GM21528 (cell line): ENCODE measurements at regions not wholly inside any gene's neighbourhood (a gene's known extent, or its start where the extent isn't known, plus 50 kb on each side); places are given as distances from the start of the nearest gene placed in this dataset.

Experiments used
- ATAC-seq: cut with Tn5 transposase; IDR thresholded peaks from one replicate; pipeline ENCODE4 v1.9.1; 2021; ENCODE audit warnings: mild to moderate bottlenecking, moderate library complexity; ENCODE audit not compliant: unreplicated experiment, low FRiP score

DNA sequence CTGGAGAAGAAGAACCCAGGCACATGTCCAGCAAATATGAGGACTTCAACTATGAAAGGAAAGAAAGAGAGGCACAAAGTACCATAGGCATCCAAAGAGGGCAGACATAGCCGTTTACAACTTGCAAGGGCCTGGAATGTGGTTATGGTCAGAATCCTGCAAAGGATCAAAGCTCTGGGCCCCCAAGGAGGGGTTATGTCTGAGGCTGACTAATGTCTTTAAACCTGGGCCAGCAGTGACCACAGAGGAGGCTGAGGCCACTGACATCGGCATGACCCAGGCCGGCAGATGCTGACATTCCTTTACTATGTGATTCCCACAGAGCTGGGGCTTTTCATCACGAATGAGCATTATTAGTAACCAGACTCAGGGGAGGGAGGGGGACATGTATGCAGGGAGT lies 861.1 kb downstream of the DHX35 start:
- no peak for ATAC-seq

DNA sequence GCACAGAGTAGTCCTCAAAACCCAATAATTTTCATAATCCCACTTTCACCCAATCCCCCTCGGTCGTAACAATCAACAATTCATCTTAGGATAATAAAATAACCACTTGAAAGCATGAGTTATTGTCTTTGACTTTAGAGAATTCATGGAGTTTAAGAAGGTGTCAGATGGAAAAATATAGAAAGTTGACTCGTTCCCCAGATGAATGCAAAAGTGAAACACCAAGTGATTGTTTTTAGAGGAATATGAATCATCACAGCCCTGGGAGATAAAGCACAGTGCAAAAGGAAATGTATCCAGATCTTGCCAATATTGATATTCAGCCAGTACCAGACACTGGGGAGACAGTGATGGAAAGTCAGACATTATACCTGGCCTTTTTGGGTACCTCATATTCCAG lies 860.5 kb downstream of the DHX35 start:
- no peak for ATAC-seq

DNA sequence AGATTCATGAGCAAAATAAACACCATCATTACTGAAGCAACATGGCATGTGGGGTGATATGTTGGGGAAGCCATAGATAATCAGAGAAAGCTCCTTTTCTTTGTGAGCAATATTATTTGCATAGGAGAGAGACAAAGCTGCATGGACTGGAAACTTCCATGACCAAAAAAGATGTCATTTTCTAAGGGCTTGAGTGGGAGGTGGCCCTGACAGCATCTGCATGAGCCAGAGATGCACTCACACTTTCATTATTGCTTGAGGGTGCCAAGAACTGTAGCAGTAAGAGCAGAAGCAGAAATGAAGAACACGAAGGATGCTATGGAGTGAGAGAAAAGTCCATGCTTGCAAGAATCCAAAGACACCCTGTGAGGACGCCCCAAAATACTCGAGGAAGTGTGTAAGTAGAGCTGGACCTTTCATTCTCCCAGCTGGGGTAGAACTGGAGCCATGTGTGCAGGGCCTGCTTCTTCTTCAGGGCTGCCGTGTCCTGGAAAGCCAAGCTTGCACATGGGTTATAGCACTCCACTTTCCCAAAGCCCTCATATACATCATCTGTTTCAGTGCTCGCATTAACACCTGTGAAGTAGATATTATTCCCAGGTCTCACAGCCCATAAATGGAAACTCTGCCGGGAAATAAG lies 851.2 kb downstream of the DHX35 start:
- ATAC-seq, result no peak

DNA sequence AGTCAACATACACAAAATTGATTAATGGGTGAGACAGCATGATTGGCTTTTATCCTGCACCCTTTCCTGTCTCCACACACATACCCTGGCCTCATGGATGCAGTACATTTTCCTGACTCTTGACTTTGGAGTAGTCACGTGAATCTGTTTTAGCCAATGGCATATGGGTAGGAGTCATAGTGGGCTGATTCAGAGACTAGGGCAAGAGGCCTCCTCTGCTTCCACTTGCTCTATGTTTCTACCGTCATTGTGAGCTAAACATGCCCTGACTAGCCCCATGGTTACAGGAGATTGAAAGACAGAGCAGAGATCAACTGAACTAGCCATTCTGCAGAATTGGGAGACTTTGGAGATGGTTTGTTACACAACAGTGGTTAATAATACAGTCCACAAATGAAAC lies 850.0 kb downstream of the DHX35 start:
- ATAC-seq, result no peak

DNA sequence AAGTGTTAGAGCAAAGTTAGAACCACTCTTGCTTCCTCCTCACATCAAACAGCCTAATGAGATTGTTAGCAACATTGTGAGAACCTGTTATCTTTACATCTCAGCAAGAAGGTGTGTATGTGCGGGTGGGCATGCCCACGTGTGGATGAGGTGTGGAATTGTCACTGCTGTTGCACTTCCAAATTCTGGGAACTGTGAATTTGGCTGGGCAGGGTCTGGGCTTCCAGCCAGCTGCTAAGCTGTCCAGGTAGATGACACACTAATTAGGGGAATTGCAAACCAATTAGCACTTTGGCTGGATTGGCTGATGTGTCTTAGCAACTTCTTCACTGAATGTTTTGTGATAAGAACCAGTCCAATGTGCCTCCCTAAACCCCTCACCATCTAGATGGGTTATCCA lies 848.2 kb downstream of the DHX35 start:
- ATAC-seq, result no peak

DNA sequence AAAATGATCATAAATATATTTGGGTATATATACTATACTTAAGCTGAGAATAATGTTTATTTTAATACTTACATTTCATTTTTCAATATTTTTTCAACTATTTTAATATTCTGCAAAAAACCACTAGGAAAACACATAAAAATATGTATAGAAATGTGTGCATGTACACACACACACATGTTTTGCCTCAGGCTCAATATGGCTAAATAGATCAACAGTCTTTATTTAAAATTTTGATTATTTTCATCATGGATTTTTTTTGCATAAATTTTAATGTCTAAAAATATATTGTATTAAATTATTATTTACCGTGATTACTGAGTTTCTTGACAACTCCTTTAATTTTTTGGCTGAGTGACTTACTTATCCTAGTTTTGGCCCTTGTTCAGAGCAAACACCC lies 846.5 kb downstream of the DHX35 start:
- ATAC-seq, result no peak

DNA sequence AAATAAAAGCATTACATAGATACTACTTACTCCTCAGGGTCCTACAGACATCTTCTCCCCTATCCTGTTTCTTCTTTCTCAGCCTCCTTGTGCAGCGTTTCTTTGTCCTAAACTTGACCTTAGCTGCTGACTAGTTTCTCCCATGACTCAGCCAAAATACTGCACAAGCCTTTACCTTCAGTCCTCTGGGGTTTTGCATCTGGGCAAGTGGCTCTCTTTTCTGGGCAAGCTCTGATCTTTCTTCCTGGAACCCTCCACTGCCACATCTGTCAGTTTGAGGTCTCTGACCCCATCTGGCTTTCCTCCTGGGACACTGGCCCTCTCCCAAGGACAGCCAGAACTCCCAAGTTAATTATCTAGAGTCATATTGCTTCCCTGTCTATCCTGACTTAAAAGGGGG lies 838.4 kb downstream of the DHX35 start:
- peak; percentile 54 for ATAC-seq

DNA sequence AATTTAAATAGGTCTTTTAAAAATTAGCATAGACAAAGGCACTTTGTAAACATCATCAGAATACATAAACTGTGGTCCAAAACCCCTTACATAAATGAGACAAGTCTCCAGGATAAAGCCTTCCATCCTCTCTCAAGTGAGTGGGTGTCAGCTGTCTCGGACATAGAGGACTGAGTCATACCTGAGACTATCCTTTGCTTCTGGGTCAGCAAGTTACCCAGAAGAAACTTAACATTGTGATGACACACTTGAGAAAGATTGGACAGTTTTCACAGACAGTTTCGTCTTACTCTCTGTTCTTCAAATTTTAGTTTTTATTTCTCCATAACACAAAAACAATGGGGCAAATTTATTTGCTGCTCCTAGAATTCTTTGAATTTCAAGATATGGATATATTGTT lies 838.0 kb downstream of the DHX35 start:
- ATAC-seq, result peak; percentile 65

DNA sequence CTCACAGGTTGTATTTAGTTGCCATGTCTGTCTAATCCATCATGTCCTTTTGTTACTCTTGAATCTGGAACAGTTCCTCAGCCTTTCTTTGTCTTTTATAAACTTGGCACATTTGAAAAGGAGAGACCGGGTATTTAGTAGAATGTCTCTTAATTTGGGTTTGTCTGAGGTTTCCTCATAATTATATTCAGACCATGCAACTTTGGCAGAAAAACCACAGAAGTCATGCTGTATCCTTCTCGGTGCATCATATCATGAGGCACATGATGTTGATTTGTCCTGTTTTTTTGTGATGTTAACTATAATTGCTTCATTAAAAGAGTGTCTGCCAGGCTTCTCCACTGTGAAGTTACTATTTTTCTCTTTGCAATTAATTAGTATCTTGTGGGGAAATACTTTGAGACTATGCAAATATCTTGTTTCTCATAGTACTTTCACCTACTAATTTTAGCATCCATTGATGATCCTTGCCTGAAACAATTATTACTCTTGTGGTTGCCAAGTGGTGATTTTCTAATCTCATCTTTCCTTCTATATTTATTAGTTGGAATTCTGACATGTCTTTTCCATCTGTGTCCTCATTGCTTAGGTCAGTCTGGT lies 837.3 kb downstream of the DHX35 start:
- no peak for ATAC-seq

DNA sequence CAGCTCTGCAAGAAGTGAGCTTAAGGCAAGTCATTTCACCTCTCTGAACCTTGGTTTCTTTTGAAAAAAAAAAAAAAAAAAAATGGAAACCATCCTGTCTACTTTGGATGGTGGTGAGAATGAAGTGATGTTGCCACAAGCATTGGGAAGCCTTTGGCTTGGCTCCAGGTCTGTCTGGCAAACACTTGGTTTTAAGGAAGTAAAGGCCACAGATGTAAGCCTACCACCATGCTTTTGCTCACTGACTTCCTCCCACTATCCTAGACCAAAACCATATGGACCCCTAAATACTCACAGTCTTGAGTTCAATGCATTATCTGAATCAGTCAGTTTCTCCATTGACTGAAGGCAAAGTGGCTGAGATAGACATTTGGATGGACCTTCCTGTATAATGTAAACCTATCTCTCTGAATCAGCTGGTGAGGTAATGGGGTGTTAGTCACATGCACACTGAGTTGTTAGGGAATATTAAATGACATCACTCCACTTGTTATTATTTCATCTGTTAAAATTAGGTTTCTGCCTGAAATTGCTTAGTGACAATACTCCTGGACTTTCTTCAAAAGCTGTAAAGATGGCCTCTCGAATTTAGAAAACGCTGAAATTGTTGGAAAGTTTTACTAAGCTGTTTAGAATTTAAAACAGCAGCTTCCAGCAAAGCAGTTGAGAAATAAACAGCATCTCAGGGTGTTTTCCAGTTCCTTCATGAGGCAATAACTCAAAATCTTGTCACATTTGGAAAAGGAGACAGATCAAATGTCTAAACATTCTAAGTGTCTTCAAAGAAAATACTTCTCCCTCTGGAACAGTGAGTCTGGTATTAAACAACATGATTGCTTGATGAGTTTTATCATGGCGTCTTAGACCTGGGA lies 833.5 kb downstream of the DHX35 start:
- ATAC-seq, result no peak

DNA sequence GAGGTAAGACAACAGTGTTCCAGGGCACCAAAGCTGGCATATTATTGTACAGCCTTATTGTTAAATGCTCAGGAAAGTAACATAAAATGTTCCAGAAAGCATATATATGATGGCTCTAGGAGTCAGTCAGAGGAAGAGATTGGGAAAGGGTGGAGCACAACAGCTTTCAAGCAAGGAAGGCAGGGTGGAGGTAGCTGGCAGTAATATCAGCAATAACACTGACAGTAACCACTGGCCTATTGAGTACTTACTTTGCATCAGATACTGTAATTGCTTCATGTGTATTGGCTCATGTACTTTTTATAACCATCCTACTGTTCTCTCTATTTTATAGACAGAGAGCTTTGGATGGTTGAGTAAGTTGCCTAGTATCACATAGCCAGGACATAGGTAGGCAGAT lies 830.2 kb downstream of the DHX35 start:
- ATAC-seq, result no peak

DNA sequence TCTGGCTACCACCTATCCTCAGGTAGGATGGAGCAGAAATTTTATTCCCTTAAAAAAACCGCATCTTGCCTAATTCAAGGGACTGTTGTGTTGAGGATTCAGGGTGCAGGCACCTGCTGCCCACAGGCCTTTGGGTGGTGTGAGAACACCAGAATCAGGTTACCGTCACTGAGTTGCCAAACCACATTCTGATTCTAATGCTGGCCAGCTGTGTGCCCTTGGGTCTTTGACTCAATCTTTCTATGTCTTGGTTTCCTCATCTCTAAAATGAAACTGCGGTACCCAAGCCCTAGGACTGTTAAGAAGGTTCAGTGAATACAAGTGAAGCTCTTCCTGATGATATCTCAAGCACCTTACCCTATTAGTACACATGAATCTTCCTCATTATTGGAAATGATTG lies 827.3 kb downstream of the DHX35 start:
- ATAC-seq, result no peak

DNA sequence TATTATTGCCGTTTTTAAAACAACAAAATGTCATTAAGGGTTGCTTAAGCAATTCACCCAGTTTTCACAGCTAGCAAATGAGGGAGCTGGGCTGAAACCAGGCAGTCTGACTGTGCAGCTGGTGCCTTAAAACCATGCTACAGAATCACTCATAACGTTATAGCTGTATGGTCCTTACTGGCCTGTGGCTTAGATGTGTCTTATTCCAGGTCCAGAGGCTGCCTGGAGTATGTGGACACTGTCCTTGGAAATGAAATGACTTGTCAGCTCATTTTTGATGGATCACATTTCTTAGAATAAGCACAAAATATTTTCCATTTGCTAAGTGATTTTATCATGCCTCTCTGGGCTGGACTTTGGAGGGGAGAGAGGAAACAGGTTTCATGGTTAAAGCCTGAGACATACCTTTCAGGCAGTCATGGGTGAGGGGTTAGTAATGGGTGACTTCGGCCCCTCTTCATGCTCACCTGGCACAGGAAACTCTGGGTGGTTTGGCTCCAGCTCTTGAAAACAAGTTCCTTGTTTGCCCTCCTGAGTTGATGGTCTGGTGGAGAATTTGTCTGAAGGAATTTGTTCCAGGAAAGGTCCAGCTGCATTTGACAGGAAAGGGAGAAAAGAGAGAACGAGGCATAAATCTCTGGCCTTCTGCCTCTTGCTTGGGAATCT lies 823.2 kb downstream of the DHX35 start:
- no peak for ATAC-seq

DNA sequence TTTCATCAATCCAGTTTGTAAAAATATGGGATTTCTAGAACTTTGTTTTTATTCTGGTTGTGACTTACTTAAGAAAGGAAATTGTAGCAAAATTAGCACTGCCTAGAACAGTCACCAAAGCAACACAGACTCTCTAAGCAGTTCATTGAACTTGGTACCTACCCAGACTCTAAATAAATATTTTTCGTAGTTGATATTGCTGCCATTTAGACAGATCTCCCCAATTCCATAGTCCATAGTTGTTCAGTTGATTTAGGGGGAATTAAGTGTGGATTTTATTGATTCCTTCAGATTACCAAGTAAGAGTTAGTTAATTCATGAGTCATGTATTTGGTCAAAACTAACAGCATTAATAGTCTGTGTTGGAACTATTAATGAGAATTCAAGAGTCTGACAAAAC lies 822.5 kb downstream of the DHX35 start:
- no peak for ATAC-seq

DNA sequence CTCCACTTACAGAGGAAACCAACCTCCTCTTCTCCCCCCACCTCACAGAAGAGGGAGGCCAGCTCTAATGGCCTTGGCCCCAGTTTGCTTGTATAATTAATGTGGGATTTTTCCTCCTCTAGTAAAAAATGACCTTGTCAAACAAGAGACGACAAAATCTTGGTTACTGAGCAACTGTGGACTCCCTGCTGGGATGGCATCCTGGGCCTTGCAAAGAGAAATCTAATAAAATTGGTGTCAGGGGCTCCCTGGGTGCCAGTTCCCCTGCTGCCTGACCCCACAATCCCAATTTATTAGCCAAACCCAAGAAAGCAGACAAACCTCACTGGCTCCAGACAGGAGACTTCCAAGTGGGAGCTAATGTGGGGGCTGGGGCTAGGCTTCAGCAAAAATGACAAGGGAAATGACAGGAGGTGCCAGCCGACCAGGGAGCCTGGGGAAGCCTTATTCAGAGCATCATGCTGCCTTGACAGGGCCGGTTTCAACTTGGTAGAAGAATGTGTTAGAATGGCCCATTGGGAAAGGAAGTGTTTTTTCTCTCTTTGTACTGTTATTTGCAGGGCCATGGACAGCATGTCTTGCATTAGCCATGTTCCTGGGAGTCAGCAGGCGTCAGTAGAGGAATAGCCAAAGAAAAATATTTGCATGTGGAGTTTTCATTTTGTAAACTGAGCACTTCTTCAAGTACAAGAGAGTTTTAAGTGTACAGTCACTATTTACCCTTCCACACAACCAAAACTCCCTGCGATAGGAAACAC lies 816.9 kb downstream of the DHX35 start:
- no peak for ATAC-seq

DNA sequence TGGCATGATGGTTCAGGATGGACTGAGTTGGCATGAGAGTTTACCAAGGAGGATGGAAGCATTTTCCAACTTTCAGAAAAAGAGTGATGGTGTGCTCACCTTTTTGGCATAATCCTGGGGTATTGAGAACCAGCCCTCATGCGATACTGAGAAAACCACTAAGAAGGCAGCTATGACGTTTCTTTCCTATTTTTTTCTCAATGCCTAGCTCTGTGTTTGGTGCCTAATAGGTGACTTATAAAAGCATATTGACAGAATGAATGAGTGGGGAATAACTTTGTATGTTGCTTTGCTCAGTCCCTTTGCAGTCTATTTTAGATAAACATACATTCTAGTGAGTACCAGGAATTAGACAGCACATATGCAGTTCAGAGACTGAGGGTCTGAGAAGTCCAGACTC lies 816.3 kb downstream of the DHX35 start:
- ATAC-seq, result no peak

DNA sequence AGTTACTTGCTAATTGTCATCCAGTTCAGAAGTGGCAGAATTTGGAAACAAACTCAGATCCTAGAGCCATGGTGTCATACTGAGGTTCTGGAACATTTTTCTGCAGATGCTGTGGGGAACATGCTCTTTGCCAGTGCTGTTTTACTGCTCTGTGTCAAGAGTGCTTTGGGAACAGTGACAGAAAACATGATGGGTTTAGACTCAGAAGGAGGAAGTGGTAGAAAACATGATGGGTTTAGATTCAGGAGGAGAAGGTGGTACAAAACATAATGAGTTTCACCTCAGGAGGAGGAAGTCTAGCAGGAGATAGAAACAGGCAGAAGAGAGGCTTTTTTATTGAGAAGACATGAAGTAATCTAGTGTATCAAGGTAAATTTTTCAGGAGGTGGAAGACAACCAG lies 815.5 kb downstream of the DHX35 start:
- ATAC-seq, result no peak

DNA sequence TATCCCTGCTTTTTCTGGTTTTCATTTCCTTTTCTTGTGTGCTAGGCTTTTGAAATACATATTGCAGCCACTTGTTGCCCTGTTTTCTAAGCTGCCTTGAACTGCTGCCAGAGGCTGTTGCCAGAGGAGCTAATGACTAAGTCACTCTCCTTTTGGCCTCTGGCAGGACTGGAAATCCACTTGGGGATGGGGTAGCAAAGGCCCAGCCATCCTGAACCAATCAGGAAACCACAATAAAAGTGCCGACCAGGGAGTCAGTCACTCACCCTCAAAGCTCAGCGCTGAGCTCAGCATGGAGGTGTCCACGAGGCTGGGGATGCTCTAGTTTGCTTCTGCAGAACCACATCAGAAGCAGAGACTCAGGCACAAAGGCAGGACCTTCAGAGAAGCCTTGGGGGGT lies 813.0 kb downstream of the DHX35 start:
- ATAC-seq, result no peak

DNA sequence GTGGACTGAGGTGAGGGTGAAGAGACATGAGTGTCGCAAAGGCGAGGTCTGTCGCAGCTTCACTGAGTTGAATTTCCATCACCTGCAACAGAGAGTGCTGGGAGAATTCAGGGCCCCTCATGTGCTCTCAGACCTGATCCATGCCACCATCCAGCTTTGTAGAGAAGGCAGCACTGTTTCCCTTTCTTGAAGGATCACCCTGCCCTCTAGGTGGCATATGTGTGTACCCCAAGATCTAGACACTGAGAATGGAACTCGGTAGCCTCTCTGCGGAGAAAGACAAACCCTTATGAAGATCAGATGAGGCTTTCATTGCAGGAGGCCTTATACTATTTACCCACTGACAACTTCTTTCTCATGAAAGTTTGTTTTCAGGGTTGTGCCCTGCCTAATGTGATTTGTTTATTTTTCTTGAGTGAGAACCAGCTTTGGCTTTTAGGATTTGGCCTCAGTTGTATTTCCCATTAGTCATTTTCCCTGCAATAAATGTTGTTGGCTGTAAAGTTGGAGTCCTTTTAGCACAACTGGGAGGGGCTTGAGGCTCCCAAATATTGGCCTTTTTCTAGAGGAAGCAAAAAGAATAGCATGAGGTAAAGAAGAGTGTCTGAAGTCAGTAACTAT lies 811.3 kb downstream of the DHX35 start:
- no peak for ATAC-seq

DNA sequence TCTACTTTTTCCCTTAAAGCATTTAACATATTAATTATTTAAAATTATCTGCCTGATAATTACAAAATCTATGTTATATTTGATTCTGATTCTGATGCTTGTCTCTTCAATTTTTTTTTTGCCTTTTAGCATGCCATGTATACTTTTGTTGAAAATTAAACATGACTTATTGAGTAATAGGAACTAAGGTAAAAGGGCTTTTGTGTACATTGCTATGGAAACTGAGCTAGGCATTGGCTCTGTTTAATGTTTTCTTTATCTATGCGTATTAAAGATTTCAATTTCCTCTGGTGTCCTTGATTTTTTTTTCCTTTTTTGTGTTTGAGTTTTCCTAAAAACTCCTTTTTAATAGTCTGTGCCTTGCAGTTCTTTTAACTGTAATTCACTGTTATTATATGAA lies 805.2 kb downstream of the DHX35 start:
- no peak for ATAC-seq
